K562 (cell line): ENCODE measurements at regions not wholly inside any gene's neighbourhood (a gene's known extent, or its start where the extent isn't known, plus 50 kb on each side); places are given as distances from the start of the nearest gene placed in this dataset.

Experiments used
- ATAC-seq: fragments of 200-7000 bp; cut with Tn5 transposase; 3 replicates; pipeline ENCODE4 v1.9.1; 2020; ENCODE audit warnings: moderate library complexity
- BruUV-seq: library from RNA; stranded (reverse); fragments of 400-500 nt; replicated peaks from 2 replicates; lab custom pipeline; 2021; lab: Mats Ljungman, UMichigan
- CTCF ChIA-PET: fragments of 300-600 bp; formaldehyde crosslinking; extraction: SDS; loops from one replicate; lab custom pipeline; 2021; ENCODE audit warnings: low intra/inter-chr PET ratio; lab: Yijun Ruan, JAX
- POLR2A ChIA-PET: fragments of 300-600, 350-650 bp; sonication (Branson Sonifier 250); formaldehyde crosslinking; extraction: SDS; loops from one replicate; lab custom pipeline; 2021; ENCODE audit warnings: antibody characterized with exemption, inconsistent platforms; lab: Yijun Ruan, JAX
- DNase-seq, 4 experiments: peaks; one replicate each; pipeline versions ENCODE4 v3.0.0 to v3.0.0-alpha.2; 2011 to 2018; ENCODE audit warnings: low spot score in 3 of 4, mixed read lengths in 3 of 4; ENCODE audit errors: extremely low read depth in 1 of 4
- FAIRE-seq: peaks from 2 replicates; lab custom pipeline; 2011; peaks lifted over from hg19 to GRCh38; lab: Jason Lieb, UNC
- H2AFZ ChIP-seq: 2 replicates; pipeline ENCODE4 v1.6.0; 2011; ENCODE audit warnings: low read depth, low read length, control low read depth, inconsistent platforms
- H3K27ac ChIP-seq: fragments of 200-600 bp; 3 replicates; pipeline ENCODE4 v1.8.0; 2011; ENCODE audit warnings: low read depth, mild to moderate bottlenecking, control low read depth, inconsistent platforms, low read length, moderate library complexity, mixed read lengths; ENCODE audit errors: extremely low read depth
- H3K27me3 ChIP-seq, 2 experiments: fragments of 300-600 bp in 1 of 2; 2 replicates in 1 of 2; 3 replicates in 1 of 2; pipeline versions ENCODE4 v1.6.0 to v1.8.0; 2011; ENCODE audit warnings: inconsistent platforms in 2 of 2, low read length in 2 of 2, mild to moderate bottlenecking in 1 of 2, mixed read lengths in 1 of 2, moderate library complexity in 1 of 2; ENCODE audit not compliant: control insufficient read depth in 2 of 2, insufficient read depth in 2 of 2
- H3K36me3 ChIP-seq: fragments of 300-600 bp; 3 replicates; pipeline ENCODE4 v1.8.0; 2011; ENCODE audit warnings: mild to moderate bottlenecking, low read length, inconsistent platforms; ENCODE audit not compliant: control insufficient read depth, insufficient read depth
- H3K4me1 ChIP-seq, 2 experiments: fragments of 200-600 bp in 1 of 2; replicated peaks in 1 of 2; 2 replicates in 1 of 2; 3 replicates in 1 of 2; pipeline versions ENCODE4 v1.5.1 to v1.8.0; 2011; ENCODE audit warnings: inconsistent platforms in 2 of 2, low read length in 2 of 2, mild to moderate bottlenecking in 1 of 2, mixed read lengths in 1 of 2, moderate library complexity in 1 of 2; ENCODE audit not compliant: control insufficient read depth in 2 of 2, insufficient read depth in 2 of 2
- H3K4me2 ChIP-seq: 2 replicates; pipeline ENCODE4 v1.6.1; 2011; ENCODE audit warnings: low read length, control low read depth, inconsistent platforms, mixed read lengths; ENCODE audit not compliant: insufficient read depth
- H3K4me3 ChIP-seq: fragments of 200-600 bp; sonication (generic), shearing (Covaris generic); 2 replicates; pipeline ENCODE4 v1.5.1; 2016; ENCODE audit warnings: control low read depth, inconsistent platforms
- H3K79me2 ChIP-seq: fragments of 200-600 bp; 3 replicates; pipeline ENCODE4 v1.8.0; 2011; ENCODE audit warnings: low read length, inconsistent platforms; ENCODE audit not compliant: control insufficient read depth, insufficient read depth
- H3K9ac ChIP-seq, 2 experiments: 2 replicates each; pipeline versions ENCODE4 v1.6.0 to v1.6.1; 2011; ENCODE audit warnings: low read depth in 2 of 2, low read length in 2 of 2, control low read depth in 1 of 2, inconsistent platforms in 1 of 2, mild to moderate bottlenecking in 1 of 2, mixed read lengths in 1 of 2; ENCODE audit not compliant: insufficient read depth in 1 of 2
- H3K9me1 ChIP-seq: one replicate; pipeline ENCODE4 v1.6.0; 2011; ENCODE audit warnings: inconsistent platforms, mild to moderate bottlenecking, low read length, moderate library complexity; ENCODE audit not compliant: control insufficient read depth, insufficient read depth
- H3K9me3 ChIP-seq: replicated peaks from 2 replicates; pipeline ENCODE4 v1.5.1; 2011; ENCODE audit warnings: low read depth, low read length, inconsistent platforms; ENCODE audit not compliant: control insufficient read depth, insufficient read depth
- H4K20me1 ChIP-seq: replicated peaks from 2 replicates; pipeline ENCODE4 v1.6.1; 2011; ENCODE audit warnings: low read length, inconsistent platforms, mixed read lengths; ENCODE audit not compliant: control insufficient read depth, insufficient read depth
- BCL6 ChIP-seq: fragments of 250-450 bp; sonication (Bioruptor Pico); IDR thresholded peaks from 2 replicates; pipeline ENCODE4 v1.4.0; 2020
- DIDO1 ChIP-seq: fragments of 450-650 bp; IDR thresholded peaks from 2 replicates; pipeline ENCODE4 v1.6.1; 2016; ENCODE audit warnings: low read depth, missing biosample characterization, missing genetic modification characterization
- DLX4 ChIP-seq: fragments of 250-450 bp; sonication (Bioruptor Pico); IDR thresholded peaks from 2 replicates; pipeline ENCODE4 v1.6.1; 2021; ENCODE audit warnings: mild to moderate bottlenecking
- DPF2 ChIP-seq: fragments of 450-650 bp; IDR thresholded peaks from 2 replicates; pipeline ENCODE4 v1.6.1; 2016
- FOSL1 ChIP-seq: fragments of 200-800 bp; sonication (Bioruptor generic); conservative IDR thresholded peaks from 2 replicates; pipeline ENCODE4 v1.6.1; 2016; ENCODE audit warnings: missing genetic modification characterization, missing compliant biosample characterization
- GMEB1 ChIP-seq: fragments of 250-450 bp; sonication (Bioruptor Pico); IDR thresholded peaks from 2 replicates; pipeline ENCODE4 v1.4.0; 2020; ENCODE audit warnings: mild to moderate bottlenecking
- PHF8 ChIP-seq: fragments of 200-600 bp; sonication (generic); IDR thresholded peaks from 2 replicates; pipeline ENCODE4 v1.6.1; 2012; ENCODE audit warnings: mixed run types, mild to moderate bottlenecking, inconsistent platforms, low read length, moderate library complexity, borderline replicate concordance
- STAT5A ChIP-seq: IDR thresholded peaks from 2 replicates; pipeline ENCODE4 v1.6.1; 2012; ENCODE audit warnings: low read length, inconsistent platforms, borderline replicate concordance
- TCF15 ChIP-seq: fragments of 250-450 bp; sonication (Bioruptor Pico); IDR thresholded peaks from 2 replicates; pipeline ENCODE4 v1.8.0; 2022; ENCODE audit warnings: moderate library complexity, mild to moderate bottlenecking, inconsistent platforms
- WHSC1 ChIP-seq: IDR thresholded peaks from one replicate; pipeline ENCODE4 v1.6.1; 2012; ENCODE audit warnings: low read length, control low read depth, inconsistent platforms
- XRCC4 ChIP-seq: IDR thresholded peaks from one replicate; pipeline ENCODE4 v1.6.1; 2011; ENCODE audit not compliant: insufficient read depth, insufficient read length; ENCODE audit errors: extremely low read depth
- ZNF140 ChIP-seq: fragments of 250-450 bp; sonication (Bioruptor Pico); IDR thresholded peaks from 2 replicates; pipeline ENCODE4 v1.8.0; 2021; ENCODE audit warnings: moderate library complexity, mild to moderate bottlenecking, inconsistent platforms
- ZNF175 ChIP-seq: fragments of 200-800 bp; sonication (Bioruptor generic); IDR thresholded peaks from 2 replicates; pipeline ENCODE4 v1.6.1; 2016; ENCODE audit warnings: low read depth, mild to moderate bottlenecking, missing genetic modification characterization, missing compliant biosample characterization
- ZNF57 ChIP-seq: fragments of 450-650 bp; formaldehyde crosslinking; IDR thresholded peaks from 2 replicates; pipeline ENCODE4 v1.4.0; 2020; ENCODE audit warnings: mild to moderate bottlenecking, moderate library complexity
- WGBS: fragments of 100-300 bp; shearing (Covaris generic); methylation state at CpG from one replicate; pipeline ENCODE4 v1.1.6; 2016; ENCODE audit warnings: low coverage, mixed read lengths; ENCODE audit not compliant: insufficient coverage; ENCODE audit errors: missing lambda C conversion rate; 5-methylcytosine and 5-hydroxymethylcytosine counted together
- in situ Hi-C: fragments of 300-500 bp; cut with MboI; formaldehyde crosslinking; loops from 4 replicates; pipeline ENCODE4 v1.15.0; 2018; ENCODE audit warnings: inconsistent platforms, mixed read lengths
- intact Hi-C: fragments of 100-400 bp; cut with micrococcal nuclease; formaldehyde crosslinking; loops from 2 replicates; pipeline ENCODE4 v1.14.2; 2022

GRCh38 chr3:56986347-56986746, 74.1 kb upstream of the SPATA12 start:
- BruUV-seq: no TSS peak
- Histone ChIP-seq H4K20me1 (no peaks in the 10 kb centered on the region), H3K4me1 (no peaks in the 10 kb centered on the region), H3K9me3 (no peaks in the 10 kb centered on the region), H3K4me3 (no peak overlapping the region), H3K9me1 (no peaks in the 10 kb centered on the region), H3K36me3 (no peaks in the 10 kb centered on the region), H2AFZ (no peak overlapping the region), H3K9ac (no peak overlapping the region), H3K4me2 (no peak overlapping the region), H3K79me2 (no peaks in the 10 kb centered on the region), H3K27me3 (peaks cover 0 to 10% of the 10 kb centered on the region in 2 experiments; a peak in 1 of 5 replicates), H3K27ac (no peak overlapping the region)
- ChIA-PET CTCF (interaction anchor here (0.6 kb wide), 2 partner anchors 130 to 541 kb away, joined by 3 to 4 read pairs; no protein-coding TSS in a partner anchor), POLR2A (interaction anchor here (0.6 to 0.7 kb wide), 2 partner anchors 10 to 21 kb away, joined by 3 to 4 read pairs; no protein-coding TSS in a partner anchor)
- no peak for TF ChIP-seq ZNF140 (CRISPR knock-in tag)
- TF ChIP-seq BCL6 (CRISPR knock-in tag): no peak
- TF ChIP-seq PHF8: no peak
- no peak for TF ChIP-seq FOSL1 (tag)
- no peak for TF ChIP-seq DIDO1 (tag)
- no peak for TF ChIP-seq ZNF57
- ATAC-seq: no peak
- in situ Hi-C loops: no loop called here
- 9% methylated on average over 4 of the region's 5 CpGs for WGBS
- no peak for FAIRE-seq
- intact Hi-C loops: loop anchor here (5.0 kb wide), 1 partner anchor 129 kb away; no protein-coding TSS in a partner anchor
- no peak for DNase-seq

GRCh38 chr3:56985878-56986277, 74.6 kb upstream of the SPATA12 start:
- Histone ChIP-seq H3K4me1 (no peaks in the 10 kb centered on the region), H3K27me3 (peaks cover 0 to 8% of the 10 kb centered on the region in 2 experiments; a peak in 1 of 5 replicates), H3K9me3 (no peaks in the 10 kb centered on the region), H4K20me1 (no peaks in the 10 kb centered on the region), H3K9ac (no peak overlapping the region), H3K27ac (no peak overlapping the region), H2AFZ (no peak overlapping the region), H3K4me3 (no peak overlapping the region), H3K79me2 (no peaks in the 10 kb centered on the region), H3K4me2 (no peak overlapping the region), H3K36me3 (no peaks in the 10 kb centered on the region), H3K9me1 (no peaks in the 10 kb centered on the region)
- FAIRE-seq (no peak), DNase-seq (no peak), ATAC-seq (no peak)
- BruUV-seq: no TSS peak
- intact Hi-C loops (loop anchor here (5.0 kb wide), 1 partner anchor 129 kb away; no protein-coding TSS in a partner anchor), in situ Hi-C loops (no loop called here)
- ChIA-PET POLR2A (interaction anchor here (0.7 kb wide), 1 partner anchor 9 kb away, joined by 3 read pairs; no protein-coding TSS in a partner anchor), CTCF (no interaction called here)
- 0% methylated on average over 1 of the region's 2 CpGs for WGBS
- TF ChIP-seq GMEB1 (no peak), WHSC1 (no peak), DPF2 (no peak), TCF15 (CRISPR knock-in tag) (no peak), DLX4 (CRISPR knock-in tag) (no peak), ZNF175 (CRISPR knock-in tag) (no peak), XRCC4 (no peak), STAT5A (no peak)
